GM18909 (cell line): ENCODE measurements at regions not wholly inside any gene's neighbourhood (a gene's known extent, or its start where the extent isn't known, plus 50 kb on each side); places are given as distances from the start of the nearest gene placed in this dataset.
A peak's percentile ranks its signal among the peaks of the same experiment; 100 is the strongest.

Experiments
- ATAC-seq: cut with Tn5 transposase; IDR thresholded peaks from one replicate; pipeline ENCODE4 v1.9.1; 2021; ENCODE audit warnings: mild to moderate bottlenecking; ENCODE audit not compliant: unreplicated experiment, poor library complexity

DNA sequence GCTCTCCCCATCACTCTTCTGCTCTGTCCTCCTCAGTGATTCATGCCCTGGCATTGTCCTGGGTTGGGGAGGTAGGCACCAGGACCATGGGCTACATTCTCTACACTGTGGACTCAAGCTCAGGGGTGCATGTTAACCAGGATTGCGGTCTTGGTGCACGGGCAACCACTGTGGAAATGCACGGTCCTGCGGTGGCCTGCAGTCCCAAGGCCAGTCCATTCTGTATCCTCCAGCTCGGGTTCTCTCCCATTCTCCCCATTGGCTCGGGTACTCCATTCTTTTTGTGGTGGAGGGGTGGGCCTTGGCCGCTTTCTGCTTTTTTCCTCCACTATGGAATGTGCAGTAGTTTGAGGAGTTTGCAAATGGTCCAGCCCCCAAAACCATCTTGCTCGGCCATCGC lies 215.0 kb upstream of the MYT1L start:
- no peak for ATAC-seq

DNA sequence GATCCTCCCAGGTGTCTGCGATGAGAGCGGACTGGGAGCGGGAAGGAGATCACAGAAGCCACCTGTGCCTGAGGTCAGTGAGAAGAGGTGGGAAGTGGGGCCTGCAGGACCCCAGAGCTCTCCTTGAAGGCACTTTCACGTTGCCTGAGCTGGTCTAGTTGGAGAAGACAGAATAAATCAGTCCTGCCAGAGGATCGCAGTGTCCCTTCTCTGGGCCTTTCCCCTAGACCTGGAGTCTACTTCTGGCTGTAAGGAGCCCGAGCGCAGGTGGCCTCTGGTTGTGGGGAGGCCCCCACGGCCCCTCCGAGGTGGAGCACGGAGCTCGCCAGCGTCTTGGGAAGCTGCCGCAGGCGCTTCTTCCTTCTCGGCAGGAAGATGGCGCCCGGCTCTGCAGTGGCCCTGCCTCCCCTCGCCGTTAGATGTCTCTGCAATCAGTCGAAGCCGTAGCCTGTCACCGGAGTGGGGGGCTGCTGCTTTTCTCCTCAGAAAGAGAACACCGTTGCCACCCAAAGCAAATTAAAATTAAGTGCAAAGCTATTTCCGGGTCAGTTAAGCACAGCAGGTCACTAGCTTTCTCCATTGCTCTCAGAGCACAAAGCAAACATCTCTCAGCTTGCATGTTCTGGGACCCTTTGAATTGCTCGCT lies 212.0 kb upstream of the MYT1L start:
- ATAC-seq = no peak

DNA sequence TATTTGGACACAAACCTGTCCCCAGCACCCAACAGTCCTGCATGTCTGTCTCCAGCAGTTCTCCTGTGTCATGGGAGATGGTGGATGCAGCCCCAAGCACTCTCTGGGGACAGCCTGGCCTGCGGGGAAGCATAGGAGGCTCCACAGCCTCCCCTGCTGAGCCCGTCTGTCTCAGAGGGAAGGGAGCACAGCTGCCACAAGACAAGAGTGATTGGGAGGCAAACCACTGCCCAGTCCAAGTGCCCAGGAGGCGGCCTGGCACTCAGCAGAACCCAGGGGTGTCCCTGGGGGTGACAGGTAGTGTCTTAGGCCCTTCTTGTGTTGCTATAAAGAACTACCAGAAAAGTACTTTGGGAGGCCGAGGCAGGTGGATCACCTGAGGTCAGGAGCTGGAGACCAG lies 211.2 kb upstream of the MYT1L start:
- no peak for ATAC-seq

GRCh38 chr2:2540406-2540805 lies 209.3 kb upstream of the MYT1L start:
- no peak for ATAC-seq

DNA sequence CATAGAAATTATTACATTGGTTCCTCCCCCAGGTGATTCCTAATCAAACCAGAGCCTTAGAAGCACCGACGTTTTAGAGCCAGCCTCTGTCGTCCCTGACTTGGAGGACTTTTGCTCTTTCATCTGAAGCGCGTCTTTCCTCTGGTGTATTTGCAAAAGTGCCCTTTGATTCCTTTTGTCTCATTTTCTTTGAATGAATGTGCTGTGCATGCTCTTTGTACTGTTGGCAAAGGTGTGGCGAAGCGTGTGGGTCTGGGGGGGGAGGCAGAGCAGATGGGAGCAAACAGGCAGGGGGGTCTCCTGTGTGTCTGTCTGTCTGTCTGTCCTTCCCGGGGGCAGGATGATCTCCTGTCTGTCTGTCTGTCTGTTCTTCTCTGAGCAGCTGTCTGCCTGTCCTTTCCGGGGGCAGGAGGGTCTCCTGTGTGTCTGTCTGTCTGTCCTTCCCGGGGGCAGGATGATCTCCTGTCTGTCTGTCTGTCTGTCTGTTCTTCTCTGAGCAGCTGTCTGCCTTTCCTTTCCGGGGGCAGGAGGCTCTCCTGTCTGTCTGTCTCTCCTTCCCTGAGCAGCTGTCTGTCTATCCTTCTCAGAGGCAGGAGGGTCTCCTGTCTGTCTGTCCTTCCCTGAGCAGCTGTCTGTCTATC lies 205.5 kb upstream of the MYT1L start:
- ATAC-seq = no peak

- no peak for ATAC-seq
Observed at GRCh38 chr2:2530334-2530733, 199.3 kb upstream of the MYT1L start.

GRCh38 chr2:2528846-2529245 lies 197.8 kb upstream of the MYT1L start:
- ATAC-seq = no peak

- no peak for ATAC-seq
Observed at GRCh38 chr2:2527148-2527547, 196.1 kb upstream of the MYT1L start.

DNA sequence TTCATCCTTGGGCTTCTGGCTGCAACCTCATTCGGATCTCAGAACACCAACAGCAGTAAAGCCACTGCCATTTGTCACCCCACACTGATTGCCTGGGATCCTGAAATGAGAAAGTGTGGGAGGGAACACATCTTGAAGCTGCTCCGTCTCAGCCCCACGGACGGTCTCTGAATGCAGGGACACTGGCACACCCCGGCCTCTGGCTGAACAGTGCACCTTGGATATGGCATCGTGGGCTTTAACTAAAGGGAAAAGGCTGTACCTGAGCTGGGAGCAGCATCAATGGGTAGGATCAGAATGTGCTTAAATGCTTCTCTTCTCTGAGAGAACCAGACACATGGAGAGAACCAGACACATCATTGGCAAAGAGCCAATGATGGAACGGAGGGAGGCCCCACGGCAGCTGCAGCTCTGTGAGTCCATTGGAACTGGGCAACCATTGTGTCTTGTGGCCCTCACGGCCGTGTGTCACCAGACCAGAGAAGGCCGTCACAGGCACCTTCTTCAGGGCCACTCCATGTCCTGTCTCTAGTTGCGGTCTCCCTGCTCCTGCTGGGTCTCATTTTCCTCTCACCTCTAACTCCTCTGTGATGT lies 193.4 kb upstream of the MYT1L start:
- no peak for ATAC-seq

DNA sequence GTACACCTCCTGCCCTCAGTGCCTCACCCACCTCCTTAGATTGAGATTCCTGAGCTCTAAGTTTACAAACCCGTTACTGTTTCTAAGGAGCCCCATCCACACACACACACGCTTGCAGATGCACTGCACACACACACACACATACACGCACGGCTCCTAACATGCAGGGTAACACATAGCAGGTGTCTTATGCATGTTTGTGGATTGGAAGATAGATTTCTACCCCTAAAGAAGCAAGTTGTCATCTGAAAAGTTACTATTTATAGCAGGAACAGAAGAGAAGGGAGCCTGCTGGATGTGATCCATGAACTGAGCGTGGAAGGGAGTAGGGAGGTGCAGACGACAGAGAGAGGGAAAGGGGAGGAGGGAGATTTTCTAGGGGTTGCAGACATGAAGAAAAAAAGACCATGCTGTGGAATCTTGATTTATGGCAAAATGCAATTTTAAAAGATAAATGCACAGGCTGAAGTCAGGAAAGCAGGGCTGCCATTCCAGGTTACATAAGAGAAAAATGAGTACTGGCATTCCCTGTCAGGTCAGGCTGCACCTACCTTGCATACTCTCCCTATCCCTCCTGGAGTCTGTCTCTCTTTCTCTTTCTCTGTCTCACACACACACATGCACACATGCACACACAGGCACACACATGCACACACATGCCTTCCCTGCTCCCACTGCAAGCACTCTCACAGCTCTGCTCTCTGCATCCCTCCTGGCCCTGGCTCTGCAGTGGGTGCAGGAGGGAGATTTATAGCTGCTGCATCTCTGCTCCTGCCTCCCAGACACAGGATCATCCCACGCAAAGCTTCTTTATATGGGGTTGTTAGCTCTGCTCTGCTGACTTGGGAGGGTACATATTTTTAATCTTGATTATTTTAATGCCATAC lies 192.6 kb upstream of the MYT1L start:
- ATAC-seq = no peak

DNA sequence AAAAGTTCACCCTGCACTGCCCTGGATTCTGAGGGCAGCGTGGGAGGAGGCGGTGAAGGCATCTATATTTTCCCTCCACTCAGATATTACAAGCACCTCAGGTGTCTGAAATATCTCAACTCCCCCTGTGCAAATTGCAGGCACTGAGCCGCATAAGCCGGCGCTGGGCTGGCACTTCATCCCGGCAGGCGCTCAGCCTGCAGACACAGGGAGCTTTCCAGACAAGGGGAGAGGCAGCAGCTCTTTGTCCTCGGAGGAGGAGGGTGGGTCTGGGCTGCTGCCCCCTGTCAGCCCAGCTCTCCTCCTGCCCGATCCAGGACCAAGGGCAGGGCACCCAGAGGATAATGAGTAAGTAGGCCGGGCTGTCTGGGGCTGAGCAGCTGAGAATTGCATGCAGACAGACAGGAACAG lies 189.3 kb upstream of the MYT1L start:
- ATAC-seq = no peak

DNA sequence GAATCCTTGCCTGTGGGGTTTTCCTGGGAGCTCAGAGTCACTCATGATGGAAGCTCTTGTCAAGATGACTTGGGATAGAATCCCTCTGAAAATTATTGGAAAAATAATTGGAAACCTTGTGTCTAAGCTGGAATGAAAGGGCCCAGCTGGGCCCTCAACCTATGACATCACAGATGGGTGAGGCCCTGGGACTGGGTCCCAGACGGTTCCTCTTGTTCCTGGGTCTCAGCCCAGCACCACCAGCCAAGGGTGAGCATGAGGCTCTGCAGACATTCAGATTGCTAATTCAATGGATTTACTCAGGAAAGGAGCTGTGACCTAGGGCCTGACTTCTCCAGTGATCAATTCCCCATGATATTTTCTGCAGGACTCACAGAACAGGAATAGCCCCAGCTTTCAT lies 188.3 kb upstream of the MYT1L start:
- ATAC-seq = no peak

- no peak for ATAC-seq
Observed at GRCh38 chr2:2517399-2517798, 186.3 kb upstream of the MYT1L start.

- no peak for ATAC-seq
Observed at GRCh38 chr2:2516386-2516785, 185.3 kb upstream of the MYT1L start.

- ATAC-seq = no peak
Observed at GRCh38 chr2:2512931-2513330, 181.9 kb upstream of the MYT1L start.

DNA sequence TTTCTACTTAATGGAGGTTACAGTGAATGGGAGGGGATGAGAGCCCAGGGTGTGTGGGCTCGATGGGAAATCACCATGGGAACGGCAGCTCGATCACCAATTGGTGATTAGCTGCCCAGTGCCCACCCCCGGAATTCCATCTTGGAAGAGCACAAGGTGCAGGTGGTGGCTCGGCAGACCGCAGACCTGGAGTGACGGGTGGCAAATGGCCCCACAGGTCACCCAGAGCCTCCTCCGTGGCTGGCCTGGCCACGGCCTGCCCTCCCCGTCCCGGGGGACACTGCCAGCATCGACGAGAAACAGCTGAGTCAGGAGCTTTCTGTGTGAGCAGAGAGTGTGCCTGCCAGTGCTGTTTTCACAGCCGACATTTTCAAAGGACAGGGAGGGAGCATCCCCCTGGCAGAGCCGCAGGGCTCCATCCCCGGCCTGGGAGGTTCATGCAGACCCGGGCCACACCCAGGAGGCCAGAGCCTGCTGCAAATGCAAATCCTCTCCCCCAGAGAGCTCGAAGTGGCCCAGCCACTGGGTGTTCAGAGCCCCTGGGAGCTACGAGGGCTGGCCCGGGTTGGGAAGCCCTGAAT lies 176.4 kb upstream of the MYT1L start:
- ATAC-seq = no peak

DNA sequence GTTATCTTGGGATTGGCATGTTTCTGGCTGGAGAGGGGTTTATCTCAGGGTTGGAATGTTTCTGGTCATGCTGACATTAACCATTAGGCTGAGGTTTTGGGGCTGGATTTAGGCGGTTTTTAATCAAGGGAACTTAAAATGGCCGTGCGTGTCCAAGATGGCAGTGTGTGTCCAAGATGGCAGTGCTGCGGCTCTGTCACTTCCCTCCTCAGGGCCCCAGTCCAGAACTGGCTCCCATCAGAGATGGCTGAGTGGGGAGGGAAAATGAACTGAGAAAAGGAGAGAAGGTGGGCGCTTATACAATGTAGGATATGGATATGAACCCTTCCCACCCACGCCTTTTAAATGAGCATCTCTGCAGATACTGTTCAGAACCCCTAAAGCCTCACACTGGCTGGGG lies 175.5 kb upstream of the MYT1L start:
- no peak for ATAC-seq

- ATAC-seq = no peak
Observed at GRCh38 chr2:2505604-2506003, 174.5 kb upstream of the MYT1L start.

DNA sequence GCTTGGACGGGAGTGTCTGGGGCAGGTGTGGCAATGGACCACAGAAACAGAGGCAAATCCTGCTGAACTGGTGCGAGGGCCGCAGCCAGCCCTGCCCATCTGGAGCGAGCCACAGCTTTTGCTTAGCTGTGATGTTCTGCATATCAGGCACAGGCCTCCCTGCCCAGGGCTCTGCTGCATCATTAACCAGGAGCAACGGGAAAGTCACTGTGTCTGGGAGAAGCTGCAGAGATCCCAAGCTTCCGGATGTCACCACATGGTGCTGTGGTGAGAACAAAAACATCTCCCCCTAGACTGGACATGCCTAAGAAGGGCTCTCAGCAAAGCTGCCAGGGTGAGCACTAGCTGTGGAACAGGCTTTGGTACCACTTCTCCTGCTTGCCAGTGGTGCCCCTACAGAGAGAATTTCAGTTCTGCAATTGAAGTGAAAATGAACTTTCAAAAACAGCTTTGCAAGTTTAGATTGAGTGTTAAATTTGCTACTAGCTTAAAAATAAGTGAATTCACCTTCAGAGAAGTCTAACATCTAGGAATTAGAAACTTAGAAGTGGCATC lies 172.9 kb upstream of the MYT1L start:
- peak; percentile 60 for ATAC-seq

DNA sequence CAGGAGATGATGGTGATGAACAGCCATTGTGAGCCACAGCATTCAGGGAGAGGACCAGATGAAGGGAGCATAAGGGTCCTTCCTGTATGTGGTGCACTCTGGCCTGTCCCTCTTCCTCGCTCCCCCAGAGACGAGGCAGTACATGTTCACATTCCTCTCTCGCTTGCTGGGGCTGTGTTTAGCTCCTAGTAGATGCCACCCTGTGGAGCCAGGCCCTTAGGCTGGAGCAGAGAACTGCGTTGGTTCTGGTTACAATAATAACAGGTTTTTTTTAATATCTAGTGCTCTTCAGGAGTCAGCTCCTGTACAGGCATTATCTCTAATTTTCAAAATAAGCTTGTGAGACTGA lies 171.1 kb upstream of the MYT1L start:
- ATAC-seq = no peak
